HG02623 (cell line): ENCODE measurements at regions not wholly inside any gene's neighbourhood (a gene's known extent, or its start where the extent isn't known, plus 50 kb on each side); places are given as distances from the start of the nearest gene placed in this dataset.
"Not testable (repeated sequence)": the region's sequence is repeated elsewhere in the genome, so short reads cannot be mapped to it uniquely, and the experiment has no call there.

ENCODE experiments used
- ATAC-seq: cut with Tn5 transposase; IDR thresholded peaks from one replicate; pipeline ENCODE4 v1.9.1; 2021; ENCODE audit warnings: moderate library complexity; ENCODE audit not compliant: unreplicated experiment

DNA sequence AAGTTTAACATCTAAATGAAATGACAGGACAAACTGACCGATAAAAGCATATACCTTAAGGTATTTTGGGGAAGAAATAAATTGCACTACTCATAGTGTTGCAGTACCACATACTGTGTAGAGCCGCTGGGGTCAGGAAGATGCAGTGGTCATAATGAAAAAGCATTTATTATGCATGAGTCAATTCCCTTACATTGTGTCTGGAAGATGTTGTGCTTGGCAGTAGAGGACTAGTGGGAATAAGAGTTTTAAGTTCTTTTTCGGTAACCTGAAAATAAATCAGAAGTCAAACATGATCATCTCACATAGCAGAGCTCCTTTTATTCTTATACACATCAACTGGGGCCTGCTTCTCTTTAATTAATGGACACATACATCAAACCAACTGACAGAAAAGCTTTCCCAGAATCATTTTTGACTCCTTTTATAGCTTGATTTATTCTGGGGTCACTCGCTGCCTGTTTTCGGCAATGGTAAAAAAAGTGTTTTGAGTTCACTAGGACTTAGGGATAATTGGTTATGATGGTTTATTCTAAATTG lies 262.5 kb upstream of the CHD1 start:
- ATAC-seq = no peak

DNA sequence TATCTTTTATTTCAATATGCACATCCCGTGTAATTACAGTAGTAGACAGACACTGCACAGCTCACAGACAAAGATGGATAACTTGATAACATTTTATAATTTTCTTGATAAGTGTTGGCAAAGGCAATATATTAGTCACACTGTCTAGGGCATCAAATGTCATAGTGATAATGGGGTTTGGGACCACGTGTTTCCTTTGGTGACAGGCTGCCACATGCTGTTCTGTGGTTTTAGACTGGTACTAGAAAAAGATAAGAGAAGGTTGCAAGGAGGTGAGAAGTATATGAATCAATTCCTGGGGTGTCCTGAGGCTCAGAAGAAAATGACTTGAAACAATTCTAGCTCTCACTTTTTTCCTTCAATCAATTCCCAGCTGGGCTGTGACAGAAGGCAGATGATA lies 258.8 kb upstream of the CHD1 start:
- no peak for ATAC-seq

GRCh38 chr5:99179206-99179605 lies 250.4 kb upstream of the CHD1 start:
- no peak for ATAC-seq

GRCh38 chr5:99177796-99178195 lies 249.0 kb upstream of the CHD1 start:
- no peak for ATAC-seq

GRCh38 chr5:99176186-99176585 lies 247.4 kb upstream of the CHD1 start:
- ATAC-seq = no peak

DNA sequence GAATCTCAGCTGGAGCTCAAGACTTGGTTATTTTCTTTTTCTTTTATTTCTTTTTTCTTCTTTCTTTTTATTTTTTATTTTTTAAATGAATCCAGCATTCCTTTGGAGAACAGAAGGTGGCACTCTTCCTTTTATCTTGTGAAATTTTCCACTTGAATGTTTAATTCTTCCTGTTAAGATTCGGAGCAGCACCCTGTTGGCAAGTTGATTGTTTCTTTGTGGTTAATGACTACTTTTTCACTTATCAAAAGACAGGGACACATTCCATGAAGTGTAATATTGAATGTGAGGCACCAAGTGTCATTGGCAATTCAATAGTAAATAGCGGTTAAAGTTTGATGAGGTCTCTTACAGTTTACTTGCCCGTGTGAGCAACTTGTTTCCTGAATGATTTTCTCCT lies 240.5 kb upstream of the CHD1 start:
- ATAC-seq = no peak

DNA sequence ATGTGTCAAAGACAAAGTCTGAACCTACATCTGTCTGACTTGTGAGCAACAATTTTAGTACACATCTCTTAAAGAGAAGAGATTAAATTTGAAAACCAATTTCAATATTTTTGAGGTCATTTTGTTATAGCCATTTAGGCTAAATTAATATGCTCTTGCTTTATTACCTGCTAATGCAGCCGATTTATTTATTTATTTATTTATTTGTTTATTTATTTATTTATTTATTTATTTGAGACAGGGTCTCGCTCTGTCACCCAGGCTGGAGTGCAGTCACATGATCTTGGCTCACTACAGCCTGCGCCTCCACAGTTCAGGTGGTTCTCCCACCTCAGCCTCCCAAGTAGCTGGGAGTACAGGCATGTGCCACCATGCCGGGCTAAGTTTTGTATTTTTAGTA lies 232.7 kb upstream of the CHD1 start:
- not testable (repeated sequence) for ATAC-seq

- ATAC-seq = no peak
These were observed 227.9 kb upstream of the CHD1 start for GRCh38 chr5:99156688-99157087.

- not testable (repeated sequence) for ATAC-seq
These were observed 214.5 kb upstream of the CHD1 start for GRCh38 chr5:99143283-99143795.

- no peak for ATAC-seq
These were observed 212.8 kb upstream of the CHD1 start for GRCh38 chr5:99141534-99142128.

- no peak for ATAC-seq
These were observed 210.1 kb upstream of the CHD1 start for GRCh38 chr5:99138911-99139310.

DNA sequence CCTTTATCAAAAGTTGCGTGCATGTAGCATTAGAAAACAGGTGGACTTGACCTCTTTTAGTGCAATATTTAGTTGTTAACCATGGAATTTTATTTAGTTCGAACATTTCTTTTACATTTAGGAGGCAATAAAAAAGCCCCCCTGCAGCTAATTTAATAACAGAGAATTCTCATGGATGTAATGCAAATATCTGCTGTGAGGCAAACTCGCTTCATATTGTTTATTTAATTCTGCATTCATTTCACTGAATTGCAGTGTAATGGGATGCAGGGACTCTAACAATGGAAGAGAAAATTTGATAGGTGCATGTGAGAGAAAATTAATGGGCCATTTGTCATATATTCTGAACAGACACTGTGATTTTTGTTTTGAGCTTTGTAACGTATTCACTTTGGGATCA lies 205.1 kb upstream of the CHD1 start:
- ATAC-seq = no peak

GRCh38 chr5:99129768-99130501 lies 201.1 kb upstream of the CHD1 start:
- no peak for ATAC-seq

- no peak for ATAC-seq
These were observed 194.2 kb upstream of the CHD1 start for GRCh38 chr5:99122976-99123375.

DNA sequence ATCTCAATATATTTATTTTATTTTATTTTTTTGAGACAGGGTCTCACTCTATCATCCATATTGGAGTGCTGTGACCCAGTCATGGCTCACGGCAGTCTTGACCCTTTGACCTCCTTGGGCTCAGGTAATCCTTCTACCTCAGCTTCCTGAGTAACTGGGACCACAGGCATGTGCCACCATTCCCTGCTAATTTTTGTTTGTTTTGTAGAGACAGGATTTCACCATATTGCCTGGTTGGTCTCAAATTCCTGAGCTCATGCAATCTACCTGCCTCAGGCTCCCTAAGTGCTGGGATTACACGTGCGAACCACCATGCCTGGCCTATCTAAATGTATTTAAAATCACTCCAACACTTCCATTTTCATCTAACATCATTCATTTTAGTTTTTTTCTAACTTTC lies 190.5 kb upstream of the CHD1 start:
- ATAC-seq = no peak

- ATAC-seq = no peak
These were observed 187.7 kb upstream of the CHD1 start for GRCh38 chr5:99116526-99116925.

GRCh38 chr5:99109894-99110293 lies 181.1 kb upstream of the CHD1 start:
- ATAC-seq = no peak

DNA sequence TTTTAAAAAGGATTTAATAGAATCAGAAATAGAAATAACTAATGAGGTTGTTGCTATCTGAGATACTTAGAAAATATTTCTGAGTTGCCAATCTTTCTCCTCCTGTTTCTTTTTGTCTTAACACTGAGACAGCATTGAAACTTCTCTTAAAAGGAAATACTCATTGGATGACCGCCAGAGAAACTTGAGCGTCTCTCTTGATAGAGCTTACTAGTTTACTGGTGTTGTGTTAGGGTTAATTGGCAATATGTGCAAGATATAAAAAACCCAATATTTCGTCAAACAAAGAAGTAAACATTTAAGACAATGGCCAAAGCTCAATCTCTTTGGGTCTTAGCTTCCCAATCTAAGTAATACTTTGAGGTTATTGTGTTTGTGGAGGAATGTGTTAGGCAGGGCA lies 176.4 kb upstream of the CHD1 start:
- ATAC-seq = no peak

- no peak for ATAC-seq
These were observed 175.8 kb upstream of the CHD1 start for GRCh38 chr5:99104538-99105132.

DNA sequence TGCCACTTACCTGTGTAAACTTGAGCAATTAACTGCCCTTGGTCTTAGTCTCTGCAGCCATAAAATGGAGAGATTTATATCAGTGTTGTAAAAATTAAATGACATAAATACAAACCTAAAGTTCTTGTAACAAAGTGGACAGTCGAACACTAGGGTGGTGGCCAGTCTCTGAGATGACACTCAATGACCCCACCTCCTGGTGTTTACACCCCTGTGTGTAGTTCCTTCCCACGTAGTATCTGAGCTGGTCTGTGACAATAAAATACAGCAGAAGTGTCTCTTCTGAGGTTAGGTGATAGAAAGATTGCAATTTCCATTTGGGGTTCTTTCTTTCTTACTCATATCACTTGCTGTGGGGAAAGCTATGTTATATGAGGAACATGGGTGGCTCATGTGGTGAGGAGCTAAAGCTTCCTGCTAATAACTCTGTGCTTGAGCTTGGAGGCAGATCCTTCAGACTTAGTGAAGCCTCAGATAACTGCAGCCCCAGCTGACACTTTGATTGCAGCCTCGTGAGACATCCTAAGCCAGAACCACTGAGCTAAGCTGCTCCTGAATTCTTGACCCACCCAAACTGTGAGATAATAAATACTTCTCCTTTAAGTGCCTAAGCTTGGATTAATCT lies 173.4 kb upstream of the CHD1 start:
- no peak for ATAC-seq

DNA sequence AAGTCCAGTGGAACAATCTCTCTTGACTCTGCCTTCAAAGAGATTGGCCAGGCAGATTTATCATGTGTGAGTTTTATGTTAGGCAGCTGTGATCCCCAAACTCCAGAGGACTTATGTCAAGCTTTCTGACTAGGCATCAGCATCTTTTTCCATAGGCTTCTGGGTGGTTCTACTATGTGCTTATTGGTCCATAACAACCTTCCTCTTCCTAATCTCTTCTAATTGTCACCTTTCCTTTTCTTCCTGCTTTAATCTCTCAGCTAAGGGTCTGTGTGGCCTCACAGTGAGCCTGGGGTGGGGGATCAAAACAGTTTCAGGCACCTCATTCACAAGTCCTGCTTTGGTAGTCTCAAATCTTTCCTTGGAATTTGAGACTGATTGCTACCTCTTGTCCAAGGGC lies 170.9 kb upstream of the CHD1 start:
- ATAC-seq = no peak
